ENCODE measurements at regions not wholly inside any gene's neighbourhood (a gene's known extent, or its start where the extent isn't known, plus 50 kb on each side); places are given as distances from the start of the nearest gene placed in this dataset.
"Not testable (repeated sequence)": the region's sequence is repeated elsewhere in the genome, so short reads cannot be mapped to it uniquely, and the experiment has no call there.

- no peak for DNase-seq
These were observed 122.6 kb downstream of the BOD1 start for GRCh38 chr5:173493846-173494245.

GRCh38 chr5:173493040-173493439, 123.4 kb downstream of the BOD1 start:
- DNase-seq, result no peak

- no peak for DNase-seq
These were observed 125.8 kb downstream of the BOD1 start for GRCh38 chr5:173490681-173491080.

- no peak for DNase-seq
These were observed 128.3 kb downstream of the BOD1 start for GRCh38 chr5:173488144-173488543.

GRCh38 chr5:173487300-173487699, 129.2 kb downstream of the BOD1 start:
- no peak for DNase-seq

GRCh38 chr5:173486355-173487225, 129.9 kb downstream of the BOD1 start:
- no peak for DNase-seq

- DNase-seq, result no peak
These were observed 131.9 kb downstream of the BOD1 start for GRCh38 chr5:173484569-173484968.

- DNase-seq, result not testable (repeated sequence)
These were observed 132.9 kb downstream of the BOD1 start for GRCh38 chr5:173483599-173483998.

GRCh38 chr5:173483160-173483559, 133.3 kb downstream of the BOD1 start:
- DNase-seq, result no peak

- no peak for DNase-seq
These were observed 134.6 kb downstream of the BOD1 start for GRCh38 chr5:173481821-173482220.

GRCh38 chr5:173480896-173481295, 135.6 kb downstream of the BOD1 start:
- no peak for DNase-seq

- no peak for DNase-seq
These were observed 136.7 kb downstream of the BOD1 start for GRCh38 chr5:173479711-173480110.

GRCh38 chr5:173477345-173478040, 139.0 kb downstream of the BOD1 start:
- DNase-seq, result no peak

GRCh38 chr5:173475780-173476179, 140.7 kb downstream of the BOD1 start:
- DNase-seq, result no peak

GRCh38 chr5:173474881-173475287, 141.6 kb downstream of the BOD1 start:
- DNase-seq, result no peak

- no peak for DNase-seq
These were observed 143.2 kb downstream of the BOD1 start for GRCh38 chr5:173473288-173473687.

- DNase-seq, result no peak
These were observed 143.6 kb downstream of the BOD1 start for GRCh38 chr5:173472784-173473278.

- DNase-seq, result no peak
These were observed 143.9 kb upstream of the STC2 start for GRCh38 chr5:173472164-173472563.

- DNase-seq, result no peak
These were observed 140.6 kb upstream of the STC2 start for GRCh38 chr5:173468821-173469251.

- no peak for DNase-seq
These were observed 138.0 kb upstream of the STC2 start for GRCh38 chr5:173466227-173466626.

- DNase-seq, result no peak
These were observed 136.6 kb upstream of the STC2 start for GRCh38 chr5:173464813-173465212.

- no peak for DNase-seq
These were observed 135.0 kb upstream of the STC2 start for GRCh38 chr5:173463207-173463606.

GRCh38 chr5:173458828-173459609, 130.8 kb upstream of the STC2 start:
- DNase-seq, result peak; percentile 47 to 69 (median 66)

All from suppressor macrophage treated with lipopolysaccharide for 1 hour (primary cell).